ENCODE measurements at regions not wholly inside any gene's neighbourhood (a gene's known extent, or its start where the extent isn't known, plus 50 kb on each side); places are given as distances from the start of the nearest gene placed in this dataset.
"Not testable (repeated sequence)": the region's sequence is repeated elsewhere in the genome, so short reads cannot be mapped to it uniquely, and the experiment has no call there.

- Histone ChIP-seq H3K36me3 (ENCODE audit: control insufficient read depth, insufficient read depth, low read length) (no peaks in the 10 kb centered on the region), H3K9me3 (ENCODE audit: control insufficient read depth, low read length) (no peaks in the 10 kb centered on the region), H3K27me3 (replicated peaks; ENCODE audit: control insufficient read depth, insufficient read depth, low read length, poor library complexity, severe bottlenecking) (no peaks in the 10 kb centered on the region), H3K27ac (ENCODE audit: insufficient read depth, low read length, poor library complexity, severe bottlenecking) (no peak overlapping the region), H3K4me1 (ENCODE audit: control insufficient read depth, insufficient read depth, low read length, poor library complexity, severe bottlenecking) (no peaks in the 10 kb centered on the region), H3K4me3 (ENCODE audit: insufficient read depth, low read depth, low read length, poor library complexity, severe bottlenecking) (no peak overlapping the region)
- no peak for DNase-seq
Measured at GRCh38 chr2:106294182-106294581, 100.1 kb upstream of the UXS1 start.

GRCh38 chr2:106293271-106293783 lies 99.2 kb upstream of the UXS1 start:
- no peak overlapping the region for H3K4me3 ChIP-seq (ENCODE audit: insufficient read depth, low read depth, low read length, poor library complexity, severe bottlenecking)
- no peak for DNase-seq
- no peaks in the 10 kb centered on the region for H3K36me3 ChIP-seq (ENCODE audit: control insufficient read depth, insufficient read depth, low read length)

GRCh38 chr2:106292627-106293026 lies 98.5 kb upstream of the UXS1 start:
- Histone ChIP-seq H3K9me3 (ENCODE audit: control insufficient read depth, low read length) (no peaks in the 10 kb centered on the region), H3K36me3 (ENCODE audit: control insufficient read depth, insufficient read depth, low read length) (no peaks in the 10 kb centered on the region), H3K4me3 (ENCODE audit: insufficient read depth, low read depth, low read length, poor library complexity, severe bottlenecking) (no peak overlapping the region), H3K27ac (ENCODE audit: insufficient read depth, low read length, poor library complexity, severe bottlenecking) (no peak overlapping the region), H3K4me1 (ENCODE audit: control insufficient read depth, insufficient read depth, low read length, poor library complexity, severe bottlenecking) (no peaks in the 10 kb centered on the region), H3K27me3 (replicated peaks; ENCODE audit: control insufficient read depth, insufficient read depth, low read length, poor library complexity, severe bottlenecking) (no peaks in the 10 kb centered on the region)
- no peak for DNase-seq

More at GRCh38 chr2:106293271-106293783, 99.2 kb upstream of the UXS1 start:
- Histone ChIP-seq H3K9me3 (ENCODE audit: control insufficient read depth, low read length) (no peaks in the 10 kb centered on the region), H3K27me3 (replicated peaks; ENCODE audit: control insufficient read depth, insufficient read depth, low read length, poor library complexity, severe bottlenecking) (no peaks in the 10 kb centered on the region), H3K27ac (ENCODE audit: insufficient read depth, low read length, poor library complexity, severe bottlenecking) (no peak overlapping the region), H3K4me1 (ENCODE audit: control insufficient read depth, insufficient read depth, low read length, poor library complexity, severe bottlenecking) (no peaks in the 10 kb centered on the region)

GRCh38 chr2:106288873-106289272 lies 94.8 kb upstream of the UXS1 start:
- H3K9me3 ChIP-seq (ENCODE audit: control insufficient read depth, low read length) = no peaks in the 10 kb centered on the region
- no peak overlapping the region for H3K27ac ChIP-seq (ENCODE audit: insufficient read depth, low read length, poor library complexity, severe bottlenecking)
- no peak overlapping the region for H3K4me3 ChIP-seq (ENCODE audit: insufficient read depth, low read depth, low read length, poor library complexity, severe bottlenecking)
- DNase-seq = no peak
- H3K36me3 ChIP-seq (ENCODE audit: control insufficient read depth, insufficient read depth, low read length) = no peaks in the 10 kb centered on the region
- H3K27me3 ChIP-seq (replicated peaks; ENCODE audit: control insufficient read depth, insufficient read depth, low read length, poor library complexity, severe bottlenecking) = no peaks in the 10 kb centered on the region
- H3K4me1 ChIP-seq (ENCODE audit: control insufficient read depth, insufficient read depth, low read length, poor library complexity, severe bottlenecking) = no peaks in the 10 kb centered on the region

GRCh38 chr2:106285237-106285829 lies 91.2 kb upstream of the UXS1 start:
- H3K27me3 ChIP-seq (replicated peaks; ENCODE audit: control insufficient read depth, insufficient read depth, low read length, poor library complexity, severe bottlenecking) = no peaks in the 10 kb centered on the region
- H3K9me3 ChIP-seq (ENCODE audit: control insufficient read depth, low read length) = no peaks in the 10 kb centered on the region
- H3K4me1 ChIP-seq (ENCODE audit: control insufficient read depth, insufficient read depth, low read length, poor library complexity, severe bottlenecking) = no peaks in the 10 kb centered on the region
- no peak for DNase-seq
- H3K27ac ChIP-seq (ENCODE audit: insufficient read depth, low read length, poor library complexity, severe bottlenecking) = no peak overlapping the region
- no peak overlapping the region for H3K4me3 ChIP-seq (ENCODE audit: insufficient read depth, low read depth, low read length, poor library complexity, severe bottlenecking)
- H3K36me3 ChIP-seq (ENCODE audit: control insufficient read depth, insufficient read depth, low read length) = no peaks in the 10 kb centered on the region

- no peak overlapping the region for H3K4me3 ChIP-seq (ENCODE audit: insufficient read depth, low read depth, low read length, poor library complexity, severe bottlenecking)
- H3K9me3 ChIP-seq (ENCODE audit: control insufficient read depth, low read length) = no peaks in the 10 kb centered on the region
- no peak overlapping the region for H3K27ac ChIP-seq (ENCODE audit: insufficient read depth, low read length, poor library complexity, severe bottlenecking)
- no peaks in the 10 kb centered on the region for H3K4me1 ChIP-seq (ENCODE audit: control insufficient read depth, insufficient read depth, low read length, poor library complexity, severe bottlenecking)
- no peak for DNase-seq
- H3K36me3 ChIP-seq (ENCODE audit: control insufficient read depth, insufficient read depth, low read length) = no peaks in the 10 kb centered on the region
- H3K27me3 ChIP-seq (replicated peaks; ENCODE audit: control insufficient read depth, insufficient read depth, low read length, poor library complexity, severe bottlenecking) = no peaks in the 10 kb centered on the region
Measured at GRCh38 chr2:106284691-106285202, 90.6 kb upstream of the UXS1 start.

- Histone ChIP-seq H3K4me3 (ENCODE audit: insufficient read depth, low read depth, low read length, poor library complexity, severe bottlenecking) (no peak overlapping the region), H3K27me3 (replicated peaks; ENCODE audit: control insufficient read depth, insufficient read depth, low read length, poor library complexity, severe bottlenecking) (no peaks in the 10 kb centered on the region), H3K36me3 (ENCODE audit: control insufficient read depth, insufficient read depth, low read length) (no peaks in the 10 kb centered on the region), H3K4me1 (ENCODE audit: control insufficient read depth, insufficient read depth, low read length, poor library complexity, severe bottlenecking) (no peaks in the 10 kb centered on the region), H3K27ac (ENCODE audit: insufficient read depth, low read length, poor library complexity, severe bottlenecking) (no peak overlapping the region), H3K9me3 (ENCODE audit: control insufficient read depth, low read length) (no peaks in the 10 kb centered on the region)
- no peak for DNase-seq
Measured at GRCh38 chr2:106284255-106284654, 90.2 kb upstream of the UXS1 start.

- DNase-seq; H3K4me1 ChIP-seq (ENCODE audit: control insufficient read depth, insufficient read depth, low read length, poor library complexity, severe bottlenecking); H3K4me3 ChIP-seq (ENCODE audit: insufficient read depth, low read depth, low read length, poor library complexity, severe bottlenecking); H3K27ac ChIP-seq (ENCODE audit: insufficient read depth, low read length, poor library complexity, severe bottlenecking); H3K9me3 ChIP-seq (ENCODE audit: control insufficient read depth, low read length); H3K27me3 ChIP-seq (replicated peaks; ENCODE audit: control insufficient read depth, insufficient read depth, low read length, poor library complexity, severe bottlenecking); H3K36me3 ChIP-seq (ENCODE audit: control insufficient read depth, insufficient read depth, low read length): not testable (repeated sequence)
Measured at GRCh38 chr2:106283228-106284152, 89.4 kb upstream of the UXS1 start.

- Histone ChIP-seq H3K4me1 (ENCODE audit: control insufficient read depth, insufficient read depth, low read length, poor library complexity, severe bottlenecking) (no peaks in the 10 kb centered on the region), H3K4me3 (ENCODE audit: insufficient read depth, low read depth, low read length, poor library complexity, severe bottlenecking) (no peak overlapping the region), H3K36me3 (ENCODE audit: control insufficient read depth, insufficient read depth, low read length) (no peaks in the 10 kb centered on the region), H3K9me3 (ENCODE audit: control insufficient read depth, low read length) (no peaks in the 10 kb centered on the region), H3K27me3 (replicated peaks; ENCODE audit: control insufficient read depth, insufficient read depth, low read length, poor library complexity, severe bottlenecking) (no peaks in the 10 kb centered on the region), H3K27ac (ENCODE audit: insufficient read depth, low read length, poor library complexity, severe bottlenecking) (no peak overlapping the region)
- DNase-seq = no peak
Measured at GRCh38 chr2:106282462-106283170, 88.5 kb upstream of the UXS1 start.

All from effector memory CD4-positive, alpha-beta T cell (primary cell).